Stimulated activated CD8-positive, alpha-beta memory T cell treated with anti-CD3 and anti-CD28 coated beads, Interleukin-2, amount 100 ng/mL, for 48 hours (primary cell): ENCODE measurements at regions not wholly inside any gene's neighbourhood (a gene's known extent, or its start where the extent isn't known, plus 50 kb on each side); places are given as distances from the start of the nearest gene placed in this dataset.

ENCODE experiments used
- DNase-seq, 2 donors: peaks; one replicate each; pipeline ENCODE4 v3.0.0-alpha.2; 2020; ENCODE audit warnings: low read depth in 2 of 2

- no peak for DNase-seq
These were observed 291.3 kb upstream of the ATP2B1 start for GRCh38 chr12:89999699-90000505.

- no peak for DNase-seq
These were observed 287.2 kb upstream of the ATP2B1 start for GRCh38 chr12:89995870-89996269.

DNA sequence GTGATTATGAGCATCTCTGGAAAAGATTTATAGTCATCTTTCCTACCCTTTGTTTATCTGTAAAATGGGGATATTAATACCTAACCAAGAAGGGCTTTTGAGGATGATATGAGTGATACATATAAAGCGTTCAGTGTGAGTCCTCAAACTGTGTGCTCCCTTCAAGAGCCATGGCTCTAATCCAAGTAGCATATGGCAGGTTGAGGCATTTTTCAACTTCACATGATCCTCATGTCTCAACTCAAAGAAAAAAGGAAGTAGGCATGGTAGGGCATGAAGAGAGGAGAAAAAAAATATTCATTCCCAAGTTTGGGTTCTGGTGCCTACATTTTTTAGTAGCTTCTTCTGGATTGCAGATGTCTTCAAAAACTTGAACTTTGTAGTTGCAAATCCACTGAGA, 286.3 kb upstream of the ATP2B1 start:
- DNase-seq = no peak

GRCh38 chr12:89993632-89994031, 285.0 kb upstream of the ATP2B1 start:
- DNase-seq = no peak

DNA sequence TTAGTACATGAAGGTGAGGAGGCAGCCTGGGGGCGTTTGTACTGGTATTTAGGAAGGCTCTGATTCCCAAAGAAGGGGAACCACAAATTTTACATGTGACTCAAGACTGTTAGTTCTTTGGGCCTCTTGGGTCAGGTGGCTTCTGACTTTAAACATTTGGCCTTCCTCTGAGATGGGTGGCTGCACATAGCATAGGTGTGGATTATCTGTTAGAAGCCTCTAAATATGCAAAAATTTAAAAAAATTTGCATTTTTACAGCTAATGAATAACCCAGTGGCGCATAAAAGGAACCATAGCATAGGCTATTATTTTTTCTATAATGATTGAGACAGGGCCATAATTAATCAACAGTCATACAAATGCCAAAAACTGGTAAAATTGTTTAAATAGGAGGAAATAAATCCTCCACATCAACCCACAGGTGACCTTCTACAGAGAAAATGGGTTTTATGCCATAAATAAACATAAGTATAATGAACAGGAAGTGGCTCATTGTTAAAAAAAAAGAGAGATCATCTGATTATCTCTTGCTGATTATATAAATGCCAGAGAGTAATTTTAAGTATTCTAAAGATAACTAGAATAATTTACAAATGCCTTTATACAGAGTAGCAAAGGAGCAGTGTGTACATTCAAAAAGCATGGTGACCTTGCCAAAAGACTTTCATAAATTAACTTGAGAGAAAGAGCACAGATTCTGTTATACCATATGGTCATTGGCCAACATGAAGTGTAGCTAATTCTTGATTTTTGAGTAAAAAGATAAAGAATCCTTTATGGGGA, 284.2 kb upstream of the ATP2B1 start:
- DNase-seq = no peak

- no peak for DNase-seq
These were observed 283.4 kb upstream of the ATP2B1 start for GRCh38 chr12:89991807-89992590.

DNA sequence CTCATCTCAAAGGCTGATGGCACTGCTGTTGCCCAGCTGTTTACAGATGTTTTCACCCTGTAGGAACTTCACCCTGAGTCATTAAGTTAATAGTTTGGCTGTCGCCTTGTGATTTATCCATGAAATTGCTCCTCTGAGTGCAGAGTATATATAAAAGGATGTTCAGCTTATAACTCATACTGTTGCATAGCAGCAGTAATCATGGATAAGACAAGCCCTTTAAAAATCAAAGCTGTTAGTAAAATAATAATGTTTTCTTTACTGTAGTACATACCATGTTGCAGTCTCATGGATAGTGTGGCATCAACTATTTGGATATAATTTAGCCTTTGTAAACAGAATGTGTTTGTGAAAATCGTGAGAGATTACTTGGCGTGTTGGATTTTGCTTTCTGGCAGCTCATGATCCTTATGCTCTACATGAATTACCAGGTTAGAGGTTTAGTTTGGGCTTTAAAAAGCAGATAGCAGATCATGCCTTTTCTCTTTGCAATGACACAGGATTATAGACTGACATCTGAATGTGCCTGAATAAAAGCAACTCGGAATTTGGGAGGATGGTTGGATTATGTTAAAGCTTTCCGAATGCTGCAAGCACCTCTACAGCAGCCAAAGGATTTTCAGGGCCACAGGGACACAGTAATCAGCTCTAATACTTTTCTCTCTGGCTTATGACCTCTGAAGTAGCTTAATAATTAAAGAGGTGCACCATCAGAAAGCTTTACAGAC, 279.7 kb upstream of the ATP2B1 start:
- DNase-seq = no peak

- no peak for DNase-seq
These were observed 277.3 kb upstream of the ATP2B1 start for GRCh38 chr12:89985935-89986334.

GRCh38 chr12:89984846-89985245, 276.2 kb upstream of the ATP2B1 start:
- DNase-seq = no peak

GRCh38 chr12:89983622-89984021, 275.0 kb upstream of the ATP2B1 start:
- DNase-seq = no peak

DNA sequence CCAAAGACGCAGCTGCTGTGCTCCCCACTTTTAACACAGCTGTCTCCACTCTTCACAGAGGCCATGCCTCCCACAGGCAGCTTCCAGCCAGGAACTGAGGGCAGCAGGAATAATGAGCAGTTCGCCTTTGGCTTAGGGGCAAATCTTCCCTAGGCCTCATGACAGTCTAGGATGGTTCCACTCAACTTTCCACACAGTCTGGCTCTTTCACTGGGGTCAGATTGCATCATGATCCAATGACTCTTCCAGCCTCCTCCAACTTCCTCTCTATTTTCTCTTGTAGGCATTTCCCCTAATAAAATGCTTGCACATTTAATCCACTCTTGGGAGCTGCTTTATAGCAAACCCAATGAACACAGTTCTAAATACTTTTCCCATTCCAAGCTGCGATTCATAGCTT, 271.6 kb upstream of the ATP2B1 start:
- no peak for DNase-seq

DNA sequence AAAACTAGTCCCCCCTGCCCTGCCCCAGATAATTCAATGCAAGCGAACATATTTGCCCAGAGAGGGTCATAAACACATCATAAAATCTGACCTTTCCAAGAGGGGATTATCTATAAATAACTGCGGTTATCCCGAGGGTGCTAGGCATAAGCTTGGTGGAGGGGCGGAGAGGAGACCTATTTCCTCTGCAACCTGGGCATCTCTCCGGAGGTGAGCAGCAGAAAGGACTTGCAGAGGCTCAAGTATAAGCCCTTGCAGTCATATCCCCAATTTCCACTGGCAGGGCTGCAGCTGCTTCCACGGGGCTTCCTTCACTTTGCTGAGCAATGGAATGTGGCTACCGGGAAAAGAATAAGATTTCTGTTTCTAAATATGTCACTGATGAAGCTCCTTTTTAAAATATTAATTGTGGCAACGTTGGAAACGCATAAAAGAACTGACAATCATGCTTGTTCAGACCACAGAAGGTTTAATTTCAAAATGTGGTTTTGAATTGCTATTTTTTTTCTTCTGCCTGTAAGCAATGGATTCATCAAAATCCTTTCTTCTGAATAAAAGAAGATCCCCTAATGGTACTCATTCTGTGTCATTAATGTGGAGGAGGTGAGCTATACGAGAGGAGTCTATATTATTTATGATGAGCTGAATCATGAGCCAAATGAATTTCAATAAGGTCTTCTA, 268.9 kb upstream of the ATP2B1 start:
- DNase-seq = no peak

DNA sequence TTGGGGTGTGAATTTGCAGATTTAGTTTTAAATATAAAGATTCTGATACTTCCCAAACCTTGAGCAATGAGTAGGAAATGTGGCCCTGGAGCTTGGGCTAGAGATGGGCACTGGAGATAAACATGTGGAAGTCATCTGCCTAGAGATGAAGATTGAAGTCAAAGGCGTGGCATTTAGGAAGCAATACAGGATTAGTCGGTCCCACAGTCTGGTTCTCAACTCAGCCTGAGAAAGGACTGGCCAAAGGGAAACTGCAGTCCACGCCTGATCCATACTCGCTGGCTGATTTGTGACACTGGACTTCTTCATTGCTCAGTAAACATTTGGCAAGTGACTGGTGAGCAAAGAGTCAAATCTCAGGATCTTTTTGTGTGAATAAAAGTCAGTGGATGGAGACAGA, 268.2 kb upstream of the ATP2B1 start:
- no peak for DNase-seq

DNA sequence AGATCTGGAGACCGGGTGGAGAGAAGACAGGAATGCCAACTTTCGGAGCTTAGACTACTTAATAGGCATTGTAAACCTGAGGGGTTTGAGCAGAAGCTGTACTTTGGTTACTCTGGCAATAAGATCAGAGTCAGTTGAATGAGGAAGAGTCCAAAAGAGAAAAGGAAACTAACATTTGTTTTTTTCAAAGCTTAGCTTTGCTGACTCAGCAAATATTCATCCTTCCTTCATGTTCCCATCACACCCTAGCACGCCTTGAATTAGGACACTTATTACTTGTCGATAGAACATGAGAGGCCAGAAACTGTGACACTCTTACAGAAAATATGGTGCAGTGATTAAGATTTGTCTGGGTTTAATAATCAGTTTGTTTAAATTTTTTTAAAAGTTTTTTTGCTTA, 266.9 kb upstream of the ATP2B1 start:
- DNase-seq = no peak

- DNase-seq = no peak
These were observed 263.2 kb upstream of the ATP2B1 start for GRCh38 chr12:89971880-89972279.

DNA sequence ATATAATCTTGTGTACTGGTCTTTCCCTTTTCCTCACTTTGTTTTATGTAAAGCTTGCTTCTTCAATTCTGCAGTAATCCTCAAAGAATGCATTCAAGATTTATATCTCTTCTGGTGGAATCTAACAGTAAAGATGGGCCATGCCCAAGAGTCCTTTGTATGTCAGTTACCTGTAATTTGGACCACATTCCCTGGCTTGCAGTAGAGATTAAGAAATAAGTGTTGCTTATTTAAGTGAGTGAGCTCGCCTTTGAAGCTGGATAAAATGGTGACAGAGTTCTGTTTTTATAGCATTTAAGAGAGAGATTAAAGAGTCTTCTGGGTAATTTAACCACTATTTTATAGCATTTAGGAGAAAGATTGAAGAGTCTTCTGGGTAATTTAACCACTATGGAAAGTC, 262.1 kb upstream of the ATP2B1 start:
- no peak for DNase-seq

- no peak for DNase-seq
These were observed 260.5 kb upstream of the ATP2B1 start for GRCh38 chr12:89969093-89969492.

GRCh38 chr12:89968151-89968700, 259.6 kb upstream of the ATP2B1 start:
- DNase-seq = no peak

GRCh38 chr12:89966495-89967240, 258.0 kb upstream of the ATP2B1 start:
- no peak for DNase-seq

- no peak for DNase-seq
These were observed 257.4 kb upstream of the ATP2B1 start for GRCh38 chr12:89965993-89966392.
